ENCODE measurements at regions not wholly inside any gene's neighbourhood (a gene's known extent, or its start where the extent isn't known, plus 50 kb on each side); places are given as distances from the start of the nearest gene placed in this dataset.

DNA sequence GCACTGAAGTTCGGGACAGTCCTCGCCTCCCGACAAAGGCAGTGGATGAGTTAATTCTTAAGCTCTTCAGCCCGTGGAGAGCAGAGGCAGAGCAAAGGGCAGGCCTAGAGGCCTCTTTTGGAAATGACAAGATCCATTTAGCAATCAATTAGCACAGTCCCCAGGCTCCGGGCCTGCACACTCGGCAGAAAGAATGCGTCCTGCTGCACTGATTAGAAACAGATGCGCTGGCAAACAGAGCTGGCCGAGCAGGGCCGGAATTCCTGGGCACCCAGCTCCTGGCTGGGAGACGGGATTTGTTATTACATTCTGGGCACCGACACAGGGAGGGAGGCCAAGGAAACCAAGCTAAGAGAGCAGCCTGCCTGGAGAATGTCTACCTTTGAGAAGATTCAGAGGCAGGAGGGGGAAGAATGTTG lies 162.9 kb downstream of the COPRS start:
- no peak for DNase-seq (ENCODE audit: low spot score)
- Histone ChIP-seq H3K36me3 (ENCODE audit: control insufficient read depth in 4 of 4, insufficient read depth in 3 of 4, low read depth in 1 of 4, low read length in 3 of 4) (no peaks in the 10 kb centered on the region), H3K4me1 (ENCODE audit: control insufficient read depth in 4 of 4, insufficient read depth in 4 of 4, low read length in 3 of 4) (peaks cover 0 to 10% (median 2%) of the 10 kb centered on the region in 4 donors), H3K4me3 (ENCODE audit: low read depth in 1 of 3, low read length in 3 of 3) (no peak overlapping the region), H3K9ac (ENCODE audit: low read depth in 1 of 2, low read length in 2 of 2) (no peak overlapping the region), H3K9me3 (ENCODE audit: control insufficient read depth in 4 of 4, low read length in 3 of 4) (no peaks in the 10 kb centered on the region), H3K27ac (ENCODE audit: low read depth in 1 of 2, low read length in 2 of 2) (no peak overlapping the region), H3K27me3 (ENCODE audit: control insufficient read depth in 4 of 4, insufficient read depth in 4 of 4, low read length in 3 of 4) (no peaks in the 10 kb centered on the region)
- TF ChIP-seq ZBTB33 (IDR thresholded peaks at IDR 0.05): no peak
- no peak for TF ChIP-seq GABPA (IDR thresholded peaks at IDR 0.05 in 1 of 2, conservative IDR thresholded peaks at IDR 0.05 in 1 of 2)
- peak; percentile 23 to 67 for TF ChIP-seq RAD21 (IDR thresholded peaks at IDR 0.05)
- TF ChIP-seq RXRA (IDR thresholded peaks at IDR 0.05): peak; percentile 9 to 31
- TF ChIP-seq, protein P1, sequence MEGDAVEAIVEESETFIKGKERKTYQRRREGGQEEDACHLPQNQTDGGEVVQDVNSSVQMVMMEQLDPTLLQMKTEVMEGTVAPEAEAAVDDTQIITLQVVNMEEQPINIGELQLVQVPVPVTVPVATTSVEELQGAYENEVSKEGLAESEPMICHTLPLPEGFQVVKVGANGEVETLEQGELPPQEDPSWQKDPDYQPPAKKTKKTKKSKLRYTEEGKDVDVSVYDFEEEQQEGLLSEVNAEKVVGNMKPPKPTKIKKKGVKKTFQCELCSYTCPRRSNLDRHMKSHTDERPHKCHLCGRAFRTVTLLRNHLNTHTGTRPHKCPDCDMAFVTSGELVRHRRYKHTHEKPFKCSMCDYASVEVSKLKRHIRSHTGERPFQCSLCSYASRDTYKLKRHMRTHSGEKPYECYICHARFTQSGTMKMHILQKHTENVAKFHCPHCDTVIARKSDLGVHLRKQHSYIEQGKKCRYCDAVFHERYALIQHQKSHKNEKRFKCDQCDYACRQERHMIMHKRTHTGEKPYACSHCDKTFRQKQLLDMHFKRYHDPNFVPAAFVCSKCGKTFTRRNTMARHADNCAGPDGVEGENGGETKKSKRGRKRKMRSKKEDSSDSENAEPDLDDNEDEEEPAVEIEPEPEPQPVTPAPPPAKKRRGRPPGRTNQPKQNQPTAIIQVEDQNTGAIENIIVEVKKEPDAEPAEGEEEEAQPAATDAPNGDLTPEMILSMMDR (IDR thresholded peaks at IDR 0.05; ENCODE audit: low read depth, low read length, missing input control): peak; percentile 30
- TF ChIP-seq FOXA1 (IDR thresholded peaks at IDR 0.05): no peak
- TF ChIP-seq REST (IDR thresholded peaks at IDR 0.05): peak; percentile 89
- TF ChIP-seq HNF4A (conservative IDR thresholded peaks at IDR 0.05): no peak
- TF ChIP-seq TAF1 (conservative IDR thresholded peaks at IDR 0.05): no peak
- TF ChIP-seq, protein P2, sequence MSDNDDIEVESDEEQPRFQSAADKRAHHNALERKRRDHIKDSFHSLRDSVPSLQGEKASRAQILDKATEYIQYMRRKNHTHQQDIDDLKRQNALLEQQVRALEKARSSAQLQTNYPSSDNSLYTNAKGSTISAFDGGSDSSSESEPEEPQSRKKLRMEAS (IDR thresholded peaks at IDR 0.05): no peak
- TF ChIP-seq SP1 (IDR thresholded peaks at IDR 0.05): peak; percentile 35
- peak; percentile 91 for TF ChIP-seq NR2F2 (IDR thresholded peaks at IDR 0.05)
- no peak for TF ChIP-seq JUND (IDR thresholded peaks at IDR 0.05)
- TF ChIP-seq, protein P3, sequence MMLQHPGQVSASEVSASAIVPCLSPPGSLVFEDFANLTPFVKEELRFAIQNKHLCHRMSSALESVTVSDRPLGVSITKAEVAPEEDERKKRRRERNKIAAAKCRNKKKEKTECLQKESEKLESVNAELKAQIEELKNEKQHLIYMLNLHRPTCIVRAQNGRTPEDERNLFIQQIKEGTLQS (IDR thresholded peaks at IDR 0.05): no peak
- WGBS: 41% methylated on average over 12 of the region's 12 CpGs

DNA sequence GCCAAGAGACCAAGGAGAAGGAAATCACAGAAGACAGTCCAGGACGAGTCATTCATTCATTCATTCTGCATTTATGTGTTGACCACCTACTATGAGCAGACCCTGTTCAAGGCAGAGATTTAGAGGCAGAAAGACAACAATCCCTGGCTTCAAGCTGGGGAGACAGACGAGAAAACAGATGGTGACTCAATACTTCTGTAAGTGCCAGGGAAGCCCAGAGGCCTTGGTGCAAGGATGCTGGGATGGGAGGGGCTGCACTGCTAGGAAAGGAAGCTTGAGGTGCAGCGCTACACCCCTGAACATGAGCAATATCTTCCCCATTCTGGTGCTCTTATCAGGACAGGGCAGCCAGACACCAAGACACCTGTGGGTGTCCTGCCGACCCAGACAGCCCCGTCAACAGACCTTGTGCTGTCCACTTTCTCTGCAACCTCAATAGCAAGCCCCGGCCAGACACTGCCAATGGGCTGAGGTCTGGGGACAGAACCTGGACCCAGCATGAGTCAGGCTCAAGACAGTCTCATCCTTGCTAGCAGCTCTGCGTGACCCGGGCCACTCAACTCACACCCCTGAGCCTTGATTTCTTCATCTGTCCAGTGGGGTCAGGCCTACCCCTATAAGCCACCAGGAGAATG lies 163.5 kb downstream of the COPRS start:
- no peak for DNase-seq (ENCODE audit: low spot score)
- WGBS: 89% methylated on average over 8 of the region's 8 CpGs
- Histone ChIP-seq H3K4me3 (ENCODE audit: low read depth in 1 of 3, low read length in 3 of 3) (no peak overlapping the region), H3K27ac (ENCODE audit: low read depth in 1 of 2, low read length in 2 of 2) (no peak overlapping the region), H3K36me3 (ENCODE audit: control insufficient read depth in 4 of 4, insufficient read depth in 3 of 4, low read depth in 1 of 4, low read length in 3 of 4) (no peaks in the 10 kb centered on the region), H3K4me1 (ENCODE audit: control insufficient read depth in 4 of 4, insufficient read depth in 4 of 4, low read length in 3 of 4) (peaks cover 0 to 10% (median 2%) of the 10 kb centered on the region in 4 donors), H3K9me3 (ENCODE audit: control insufficient read depth in 4 of 4, low read length in 3 of 4) (no peaks in the 10 kb centered on the region), H3K27me3 (ENCODE audit: control insufficient read depth in 4 of 4, insufficient read depth in 4 of 4, low read length in 3 of 4) (no peaks in the 10 kb centered on the region), H3K9ac (ENCODE audit: low read depth in 1 of 2, low read length in 2 of 2) (no peak overlapping the region)
- TF ChIP-seq NR2F2 (IDR thresholded peaks at IDR 0.05) (no peak), JUND (IDR thresholded peaks at IDR 0.05) (no peak), HNF4A (conservative IDR thresholded peaks at IDR 0.05) (no peak), YY1 (IDR thresholded peaks at IDR 0.05) (no peak), ZBTB33 (IDR thresholded peaks at IDR 0.05) (no peak), FOXA2 (IDR thresholded peaks at IDR 0.05) (no peak), FOXA1 (IDR thresholded peaks at IDR 0.05) (no peak), HNF4G (IDR thresholded peaks at IDR 0.05) (no peak), EGR1 (IDR thresholded peaks at IDR 0.05; ENCODE audit: low read depth in 2 of 2) (no peak), SP1 (IDR thresholded peaks at IDR 0.05) (no peak)
- TF ChIP-seq, protein P1 (IDR thresholded peaks at IDR 0.05; ENCODE audit: low read depth, low read length, missing input control): no peak
- TF ChIP-seq, protein P2 (IDR thresholded peaks at IDR 0.05): no peak
- TF ChIP-seq, protein P3 (IDR thresholded peaks at IDR 0.05): no peak

Data from liver (tissue), 8 donors.